ENCODE measurements at regions not wholly inside any gene's neighbourhood (a gene's known extent, or its start where the extent isn't known, plus 50 kb on each side); places are given as distances from the start of the nearest gene placed in this dataset.

DNA sequence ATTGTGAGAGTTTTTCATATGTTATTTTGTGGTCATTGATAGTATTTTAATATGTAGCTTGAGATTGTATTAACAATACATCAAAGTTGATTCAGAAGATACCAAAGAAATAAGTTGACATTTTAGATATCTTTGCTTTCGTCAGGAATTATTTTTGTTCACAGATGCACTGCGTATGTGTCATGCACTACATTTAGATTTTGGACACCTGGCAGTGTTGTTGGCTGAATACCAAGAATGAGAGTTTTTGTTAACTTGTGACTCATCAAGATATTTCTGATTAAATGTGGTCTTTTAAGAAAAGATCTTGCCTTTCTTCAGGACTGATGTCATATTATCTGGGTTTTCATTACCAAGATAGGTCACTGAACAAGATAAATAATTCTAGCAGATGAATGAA lies 633.4 kb downstream of the CENPC start:
- TF ChIP-seq, protein P1, sequence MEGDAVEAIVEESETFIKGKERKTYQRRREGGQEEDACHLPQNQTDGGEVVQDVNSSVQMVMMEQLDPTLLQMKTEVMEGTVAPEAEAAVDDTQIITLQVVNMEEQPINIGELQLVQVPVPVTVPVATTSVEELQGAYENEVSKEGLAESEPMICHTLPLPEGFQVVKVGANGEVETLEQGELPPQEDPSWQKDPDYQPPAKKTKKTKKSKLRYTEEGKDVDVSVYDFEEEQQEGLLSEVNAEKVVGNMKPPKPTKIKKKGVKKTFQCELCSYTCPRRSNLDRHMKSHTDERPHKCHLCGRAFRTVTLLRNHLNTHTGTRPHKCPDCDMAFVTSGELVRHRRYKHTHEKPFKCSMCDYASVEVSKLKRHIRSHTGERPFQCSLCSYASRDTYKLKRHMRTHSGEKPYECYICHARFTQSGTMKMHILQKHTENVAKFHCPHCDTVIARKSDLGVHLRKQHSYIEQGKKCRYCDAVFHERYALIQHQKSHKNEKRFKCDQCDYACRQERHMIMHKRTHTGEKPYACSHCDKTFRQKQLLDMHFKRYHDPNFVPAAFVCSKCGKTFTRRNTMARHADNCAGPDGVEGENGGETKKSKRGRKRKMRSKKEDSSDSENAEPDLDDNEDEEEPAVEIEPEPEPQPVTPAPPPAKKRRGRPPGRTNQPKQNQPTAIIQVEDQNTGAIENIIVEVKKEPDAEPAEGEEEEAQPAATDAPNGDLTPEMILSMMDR (conservative IDR thresholded peaks at IDR 0.05; ENCODE audit: low read length), result no peak
- TF ChIP-seq EZH2phosphoT487 (IDR thresholded peaks at IDR 0.05; ENCODE audit: borderline replicate concordance), result no peak
